SK-N-SH (cell line): ENCODE measurements at regions not wholly inside any gene's neighbourhood (a gene's known extent, or its start where the extent isn't known, plus 50 kb on each side); places are given as distances from the start of the nearest gene placed in this dataset.

ENCODE experiments used
- CTCF ChIA-PET: fragments of 300-600, 350-600 bp; formaldehyde crosslinking; extraction: SDS; loops from one replicate; lab custom pipeline; 2021; lab: Yijun Ruan, JAX
- POLR2A ChIA-PET: fragments of 350-600 bp; sonication (Branson Sonifier 250); formaldehyde crosslinking; extraction: SDS; loops from one replicate; lab custom pipeline; 2020; ENCODE audit warnings: antibody characterized with exemption, inconsistent platforms; lab: Yijun Ruan, JAX
- DNase-seq: peaks from one replicate; pipeline ENCODE4 v3.0.0; 2012
- H2AFZ ChIP-seq: fragments of 200-600 bp; sonication (generic); 2 replicates; pipeline ENCODE4 v1.8.1; 2016; ENCODE audit warnings: antibody characterized with exemption, mild to moderate bottlenecking, low read depth
- H3F3A ChIP-seq: fragments of 200-600 bp; sonication (generic); replicated peaks from 2 replicates; pipeline ENCODE3; 2016; ENCODE audit warnings: antibody characterized with exemption, mild to moderate bottlenecking; ENCODE audit not compliant: insufficient read depth
- H3K27ac ChIP-seq, 2 experiments: fragments of 200-500 bp in 1 of 2; fragments of 200-600 bp in 1 of 2; sonication (Bioruptor generic) in 1 of 2; sonication (generic), shearing (Covaris generic) in 1 of 2; 2 replicates each; pipeline versions ENCODE4 v1.5.1 to v1.6.1; 2014 to 2016; ENCODE audit warnings: low read depth in 2 of 2, inconsistent platforms in 1 of 2, low read length in 1 of 2, mild to moderate bottlenecking in 1 of 2, mixed read lengths in 1 of 2
- H3K27me3 ChIP-seq: fragments of 200-600 bp; sonication (generic), shearing (Covaris generic); 2 replicates; pipeline ENCODE4 v1.6.1; 2016; ENCODE audit warnings: mixed run types; ENCODE audit not compliant: insufficient read depth
- H3K36me3 ChIP-seq, 2 experiments: fragments of 200-500 bp in 1 of 2; fragments of 200-600 bp in 1 of 2; sonication (Bioruptor generic) in 1 of 2; sonication (generic) in 1 of 2; replicated peaks in 1 of 2; 2 replicates each; pipeline versions ENCODE3 to v1.5.1; 2014 to 2016; ENCODE audit warnings: low read length in 1 of 2, mild to moderate bottlenecking in 1 of 2; ENCODE audit not compliant: insufficient read depth in 2 of 2, control insufficient read depth in 1 of 2
- H3K4me1 ChIP-seq, 2 experiments: fragments of 200-500 bp in 1 of 2; fragments of 200-600 bp in 1 of 2; sonication (Bioruptor generic) in 1 of 2; sonication (generic), shearing (Covaris generic) in 1 of 2; 2 replicates each; pipeline versions ENCODE4 v1.5.1 to v1.6.1; 2014 to 2016; ENCODE audit warnings: low read depth in 1 of 2, low read length in 1 of 2, mixed run types in 1 of 2; ENCODE audit not compliant: insufficient read depth in 2 of 2, control insufficient read depth in 1 of 2
- H3K4me2 ChIP-seq: fragments of 200-600 bp; sonication (generic), shearing (Covaris generic); 2 replicates; pipeline ENCODE4 v1.6.1; 2017; ENCODE audit warnings: mixed run types
- H3K4me3 ChIP-seq, 2 experiments: fragments of 200-500 bp in 1 of 2; fragments of 200-600 bp in 1 of 2; sonication (Bioruptor generic) in 1 of 2; sonication (generic), shearing (Covaris generic) in 1 of 2; 2 replicates each; pipeline versions ENCODE4 v1.5.1 to v1.8.1; 2014 to 2016; ENCODE audit warnings: low read depth in 2 of 2, inconsistent platforms in 1 of 2, low read length in 1 of 2, mild to moderate bottlenecking in 1 of 2, mixed read lengths in 1 of 2, moderate library complexity in 1 of 2
- H3K79me2 ChIP-seq: fragments of 200-600 bp; sonication (generic); 2 replicates; pipeline ENCODE4 v1.8.1; 2017; ENCODE audit warnings: mild to moderate bottlenecking; ENCODE audit not compliant: insufficient read depth
- H3K9ac ChIP-seq: fragments of 200-600 bp; sonication (generic); 2 replicates; pipeline ENCODE4 v1.6.1; 2017; ENCODE audit warnings: mixed run types
- H3K9me2 ChIP-seq: fragments of 200-600 bp; sonication (generic); 2 replicates; pipeline ENCODE4 v1.6.1; 2017; ENCODE audit warnings: mixed run types
- H3K9me3 ChIP-seq: fragments of 200-600 bp; sonication (generic); 2 replicates; pipeline ENCODE4 v1.6.1; 2017; ENCODE audit warnings: mixed run types, mild to moderate bottlenecking, moderate library complexity
- H4K20me1 ChIP-seq: fragments of 200-600 bp; sonication (generic); 2 replicates; pipeline ENCODE4 v1.6.1; 2017; ENCODE audit warnings: mild to moderate bottlenecking, mixed run types; ENCODE audit not compliant: insufficient read depth
- CHD2 ChIP-seq: fragments of 150-350 bp; IDR thresholded peaks from 2 replicates; pipeline ENCODE4 v1.6.1; 2018; ENCODE audit warnings: low read length; ENCODE audit not compliant: partially characterized antibody
- ELF1 ChIP-seq: IDR thresholded peaks from 2 replicates; pipeline ENCODE4 v1.4.0; 2012
- EP300 ChIP-seq, 2 experiments: IDR thresholded peaks; 2 replicates each; pipeline versions ENCODE4 v1.4.0 to v1.6.1; 2012; ENCODE audit warnings: borderline replicate concordance in 1 of 2, low read depth in 1 of 2, low read length in 1 of 2
- FOSL2 ChIP-seq: IDR thresholded peaks from 2 replicates; pipeline ENCODE4 v1.4.0; 2012; ENCODE audit warnings: low read depth, mild to moderate bottlenecking, moderate library complexity, borderline replicate concordance
- FOXJ3 ChIP-seq: sonication (generic); formaldehyde crosslinking; IDR thresholded peaks from 2 replicates; pipeline ENCODE4 v1.5.1; 2020; ENCODE audit warnings: mild to moderate bottlenecking, missing genetic modification reagents
- FOXM1 ChIP-seq: IDR thresholded peaks from 2 replicates; pipeline ENCODE4 v1.4.0; 2012; ENCODE audit warnings: low read depth, mild to moderate bottlenecking
- GABPA ChIP-seq: IDR thresholded peaks from 2 replicates; pipeline ENCODE4 v1.4.0; 2012; ENCODE audit warnings: low read depth, mild to moderate bottlenecking
- GATA2 ChIP-seq: sonication (generic); formaldehyde crosslinking; IDR thresholded peaks from 2 replicates; pipeline ENCODE4 v1.5.0; 2020; ENCODE audit warnings: mild to moderate bottlenecking, missing genetic modification reagents
- JUND ChIP-seq: IDR thresholded peaks from 2 replicates; pipeline ENCODE4 v1.4.0; 2012
- NRF1 ChIP-seq: IDR thresholded peaks from 2 replicates; pipeline ENCODE4 v1.6.1; 2012; ENCODE audit warnings: low read depth, mild to moderate bottlenecking, low read length
- RAD21 ChIP-seq: IDR thresholded peaks from 2 replicates; pipeline ENCODE4 v1.6.1; 2012; ENCODE audit warnings: mild to moderate bottlenecking, low read length
- REST ChIP-seq: IDR thresholded peaks from 2 replicates; pipeline ENCODE4 v1.6.1; 2012; ENCODE audit warnings: mild to moderate bottlenecking, low read depth, low read length, moderate library complexity
- SIN3A ChIP-seq: IDR thresholded peaks from 2 replicates; pipeline ENCODE4 v1.6.1; 2012; ENCODE audit warnings: low read depth, mild to moderate bottlenecking, low read length, moderate library complexity, borderline replicate concordance
- SMC3 ChIP-seq: IDR thresholded peaks from 2 replicates; pipeline ENCODE4 v1.6.1; 2012; ENCODE audit warnings: low read depth, low read length, improper control_type of control experiment
- TEAD4 ChIP-seq: IDR thresholded peaks from 2 replicates; pipeline ENCODE4 v1.4.0; 2012; ENCODE audit warnings: mild to moderate bottlenecking, borderline replicate concordance; ENCODE audit not compliant: insufficient read depth
- USF1 ChIP-seq: IDR thresholded peaks from 2 replicates; pipeline ENCODE4 v1.4.0; 2012; ENCODE audit warnings: low read depth, borderline replicate concordance
- ZBTB33 ChIP-seq: IDR thresholded peaks from 2 replicates; pipeline ENCODE4 v1.4.0; 2012; ENCODE audit warnings: low read depth, borderline replicate concordance
- WGBS: methylation state at CpG from one replicate; pipeline ENCODE4 v1.1.6; 2017; ENCODE audit warnings: low lambda C conversion rate; 5-methylcytosine and 5-hydroxymethylcytosine counted together
- TF ChIP-seq, protein P1 (sequence below): IDR thresholded peaks from 2 replicates; pipeline ENCODE4 v1.4.0; 2012; ENCODE audit warnings: low read depth
- TF ChIP-seq, protein P2 (sequence below): fragments of 150-350 bp; IDR thresholded peaks from 2 replicates; pipeline ENCODE4 v1.6.1; 2016; ENCODE audit warnings: mild to moderate bottlenecking, low read depth, low read length
- TF ChIP-seq, protein P3 (sequence below): fragments of 150-350 bp; IDR thresholded peaks from 2 replicates; pipeline ENCODE4 v1.6.1; 2017; ENCODE audit warnings: antibody characterized with exemption, low read length, low read depth, borderline replicate concordance

GRCh38 chr9:119092125-119092524 lies 277.1 kb downstream of the BRINP1 start:
- no peaks in the 10 kb centered on the region for H3K27me3 ChIP-seq
- H3K27ac ChIP-seq = no peak overlapping the region
- CTCF ChIA-PET = no interaction called here
- no peaks in the 10 kb centered on the region for H3K4me1 ChIP-seq
- H3K9me3 ChIP-seq = no peaks in the 10 kb centered on the region
- no peak overlapping the region for H3K9ac ChIP-seq
- no peak overlapping the region for H3K4me2 ChIP-seq
- H3K79me2 ChIP-seq = no peaks in the 10 kb centered on the region
- TF ChIP-seq GABPA = no peak
- TF ChIP-seq REST = no peak
- TF ChIP-seq, protein P1, sequence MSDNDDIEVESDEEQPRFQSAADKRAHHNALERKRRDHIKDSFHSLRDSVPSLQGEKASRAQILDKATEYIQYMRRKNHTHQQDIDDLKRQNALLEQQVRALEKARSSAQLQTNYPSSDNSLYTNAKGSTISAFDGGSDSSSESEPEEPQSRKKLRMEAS = no peak
- no peak for TF ChIP-seq SMC3
- no peak for TF ChIP-seq ZBTB33
- no peak for TF ChIP-seq EP300 (IDR thresholded peaks at IDR 0.05; ENCODE audit: borderline replicate concordance in 1 of 2, low read depth in 1 of 2, low read length in 1 of 2)
- TF ChIP-seq JUND = no peak
- TF ChIP-seq FOSL2 = no peak
- TF ChIP-seq SIN3A = no peak
- TF ChIP-seq, protein P2, sequence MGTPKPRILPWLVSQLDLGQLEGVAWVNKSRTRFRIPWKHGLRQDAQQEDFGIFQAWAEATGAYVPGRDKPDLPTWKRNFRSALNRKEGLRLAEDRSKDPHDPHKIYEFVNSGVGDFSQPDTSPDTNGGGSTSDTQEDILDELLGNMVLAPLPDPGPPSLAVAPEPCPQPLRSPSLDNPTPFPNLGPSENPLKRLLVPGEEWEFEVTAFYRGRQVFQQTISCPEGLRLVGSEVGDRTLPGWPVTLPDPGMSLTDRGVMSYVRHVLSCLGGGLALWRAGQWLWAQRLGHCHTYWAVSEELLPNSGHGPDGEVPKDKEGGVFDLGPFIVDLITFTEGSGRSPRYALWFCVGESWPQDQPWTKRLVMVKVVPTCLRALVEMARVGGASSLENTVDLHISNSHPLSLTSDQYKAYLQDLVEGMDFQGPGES = no peak
- no peak for TF ChIP-seq TEAD4
- no peak for TF ChIP-seq USF1
- no peak for TF ChIP-seq FOXM1
- TF ChIP-seq, protein P3, sequence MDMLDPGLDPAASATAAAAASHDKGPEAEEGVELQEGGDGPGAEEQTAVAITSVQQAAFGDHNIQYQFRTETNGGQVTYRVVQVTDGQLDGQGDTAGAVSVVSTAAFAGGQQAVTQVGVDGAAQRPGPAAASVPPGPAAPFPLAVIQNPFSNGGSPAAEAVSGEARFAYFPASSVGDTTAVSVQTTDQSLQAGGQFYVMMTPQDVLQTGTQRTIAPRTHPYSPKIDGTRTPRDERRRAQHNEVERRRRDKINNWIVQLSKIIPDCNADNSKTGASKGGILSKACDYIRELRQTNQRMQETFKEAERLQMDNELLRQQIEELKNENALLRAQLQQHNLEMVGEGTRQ = no peak
- no peak for TF ChIP-seq NRF1
- no peak for TF ChIP-seq ELF1
- no peak for TF ChIP-seq FOXJ3
- no peak for TF ChIP-seq CHD2
- TF ChIP-seq RAD21 = no peak
- TF ChIP-seq GATA2 (CRISPR knock-in tag) = no peak
- TF ChIP-seq, all 33 proteins: peak for 0
- H2AFZ ChIP-seq = no peak overlapping the region
- no peak for DNase-seq
- no peak overlapping the region for H3K4me3 ChIP-seq
- peaks cover 3% of the 10 kb centered on the region; the same call in 1 of the 2 replicates for H3K9me2 ChIP-seq
- H3K36me3 ChIP-seq = no peaks in the 10 kb centered on the region
- 46% methylated on average over 5 of the region's 5 CpGs for WGBS
- no peaks in the 10 kb centered on the region for H4K20me1 ChIP-seq
- POLR2A ChIA-PET = no interaction called here
- H3F3A ChIP-seq = no peaks in the 10 kb centered on the region
